ENCODE measurements at regions not wholly inside any gene's neighbourhood (a gene's known extent, or its start where the extent isn't known, plus 50 kb on each side); places are given as distances from the start of the nearest gene placed in this dataset.

DNA sequence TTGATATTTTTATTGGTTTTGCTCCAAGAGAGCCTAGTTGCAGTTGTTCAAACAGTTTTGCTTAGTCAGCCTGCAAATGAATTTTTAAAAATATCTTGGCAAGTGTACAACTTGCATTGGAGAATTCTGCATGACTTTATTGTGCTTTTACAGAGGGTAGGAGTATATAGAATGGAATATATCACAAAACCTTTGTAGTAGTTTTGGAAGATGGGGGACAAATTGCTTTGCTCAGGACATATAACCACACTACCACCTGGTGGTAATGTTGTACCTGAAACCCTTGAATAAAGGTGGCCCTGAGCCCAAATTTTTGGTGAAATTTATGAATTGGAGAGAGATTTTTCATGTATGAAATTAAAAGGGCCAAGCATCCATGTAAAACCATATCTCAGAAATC, 645.2 kb downstream of the MED13L start:
- no peak for DNase-seq

DNA sequence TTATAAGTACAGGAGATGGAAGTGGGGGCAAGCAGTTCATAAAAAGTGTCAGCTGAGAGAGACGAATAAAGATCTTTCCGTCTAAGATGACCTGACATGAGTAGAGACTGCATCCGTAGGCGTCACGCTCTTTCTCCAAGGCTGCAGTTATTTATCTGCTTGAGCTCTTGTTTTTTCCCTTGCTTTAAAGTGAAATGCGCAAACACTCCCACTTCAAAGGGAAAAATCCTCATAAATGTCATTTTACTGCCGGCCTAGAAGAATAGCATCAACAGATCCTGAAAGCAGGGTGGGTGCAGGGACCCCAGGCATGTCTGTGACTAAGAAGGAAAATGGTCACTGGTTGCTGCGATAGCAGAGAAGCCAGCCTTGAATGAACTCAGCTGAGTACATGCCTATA, 647.4 kb downstream of the MED13L start:
- DNase-seq = no peak

DNA sequence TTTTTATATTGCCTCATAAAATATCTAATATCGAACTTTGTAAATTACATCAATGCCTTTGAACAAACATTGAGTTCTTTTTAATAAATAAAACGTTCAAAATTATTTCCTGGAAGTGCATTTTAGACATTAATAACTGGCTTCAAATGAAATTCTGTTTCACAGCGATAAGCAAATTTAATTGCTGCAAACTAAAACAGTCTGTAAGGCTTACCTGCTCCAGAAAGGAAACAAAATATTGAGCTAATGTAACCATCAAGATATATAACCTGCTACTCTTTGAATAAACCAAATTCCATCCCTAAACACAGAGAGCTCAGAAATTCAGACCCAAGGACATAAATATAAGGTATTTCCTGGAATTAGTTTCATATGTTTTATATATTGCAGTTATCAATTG, 651.3 kb downstream of the MED13L start:
- DNase-seq = no peak

DNA sequence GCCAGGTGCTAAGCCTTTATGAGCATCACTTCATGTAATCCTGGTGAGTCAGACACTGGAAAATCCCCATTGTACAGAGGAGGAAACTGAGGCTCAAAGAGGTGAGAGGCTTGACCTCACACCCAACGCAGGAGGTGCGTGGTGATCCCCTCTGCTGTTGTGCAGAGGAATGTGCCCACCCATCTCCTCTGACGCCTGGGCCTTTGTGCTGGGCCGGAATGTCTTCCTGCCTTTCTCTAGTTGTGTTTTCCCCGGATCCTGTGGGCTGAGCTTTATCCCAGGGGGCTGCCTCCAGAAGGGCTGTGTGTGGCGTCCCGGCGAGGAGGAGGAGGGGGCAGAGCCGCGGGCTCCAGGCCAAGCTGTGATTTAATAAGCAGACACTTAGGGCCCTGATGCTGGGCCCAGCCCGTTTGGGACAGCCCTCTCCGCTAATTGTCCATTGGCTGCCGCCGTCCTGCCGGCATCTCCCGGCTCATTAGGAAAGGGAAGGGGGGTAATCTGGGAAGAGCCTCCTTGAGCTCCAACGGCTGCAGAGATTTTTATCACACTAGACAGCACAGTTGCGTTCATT, 653.6 kb downstream of the MED13L start:
- DNase-seq = no peak

DNA sequence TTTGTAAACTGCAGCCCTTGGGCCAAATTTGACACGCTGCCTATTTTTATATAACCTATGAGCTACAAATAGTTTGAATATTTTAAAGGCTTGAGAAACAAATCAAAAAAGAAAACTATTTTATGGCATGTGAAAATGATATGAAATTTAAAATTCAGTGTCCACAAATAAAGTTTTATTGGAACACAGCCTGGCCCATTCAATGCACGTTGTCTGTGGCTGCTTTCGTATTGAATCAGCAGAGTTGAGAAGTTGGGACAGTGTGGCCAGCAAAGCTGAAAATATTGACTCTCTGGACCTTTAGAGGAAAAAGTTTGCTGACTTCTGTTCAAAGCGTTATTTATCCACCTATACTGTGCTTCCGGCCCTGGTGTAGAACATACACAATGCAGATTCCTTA, 654.2 kb downstream of the MED13L start:
- DNase-seq = no peak

DNA sequence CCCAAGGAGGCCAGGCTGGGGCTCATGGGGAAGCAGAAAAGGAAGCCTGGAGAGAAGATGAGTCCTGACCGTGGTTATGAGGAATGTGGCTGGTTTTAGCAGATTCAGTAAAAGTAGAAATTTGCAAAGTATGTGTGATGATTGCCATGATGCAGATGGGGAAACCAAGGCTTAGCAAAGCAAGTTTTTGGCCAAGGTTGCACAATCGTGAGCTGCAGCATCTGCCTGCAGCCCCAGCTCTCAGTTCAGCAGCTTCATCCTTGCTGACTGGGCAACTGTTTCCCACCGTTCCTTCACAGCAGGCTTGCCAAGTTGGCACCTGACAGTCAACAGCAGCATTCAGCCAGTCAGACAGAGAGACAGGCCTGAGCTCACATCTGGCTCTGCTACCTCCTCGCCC, 656.7 kb downstream of the MED13L start:
- no peak for DNase-seq

DNA sequence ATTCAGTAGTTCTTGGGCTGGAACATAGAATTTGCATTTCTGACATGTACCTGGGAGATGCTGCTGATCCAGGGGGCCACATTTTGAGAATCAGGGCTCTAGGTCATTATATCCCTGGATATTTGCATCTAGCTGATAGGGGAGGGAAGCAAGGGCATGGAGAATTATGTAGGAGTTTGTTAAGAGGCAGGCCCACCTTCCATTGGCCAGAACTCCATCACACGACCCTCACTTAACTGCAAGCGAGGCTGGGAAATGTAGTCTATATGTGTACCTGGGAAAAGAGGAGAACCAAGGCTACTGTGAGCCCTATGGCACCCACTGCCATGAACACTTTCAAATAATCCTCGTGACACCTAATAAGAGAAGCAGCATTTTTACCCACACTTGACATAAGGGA, 657.6 kb downstream of the MED13L start:
- DNase-seq = no peak

DNA sequence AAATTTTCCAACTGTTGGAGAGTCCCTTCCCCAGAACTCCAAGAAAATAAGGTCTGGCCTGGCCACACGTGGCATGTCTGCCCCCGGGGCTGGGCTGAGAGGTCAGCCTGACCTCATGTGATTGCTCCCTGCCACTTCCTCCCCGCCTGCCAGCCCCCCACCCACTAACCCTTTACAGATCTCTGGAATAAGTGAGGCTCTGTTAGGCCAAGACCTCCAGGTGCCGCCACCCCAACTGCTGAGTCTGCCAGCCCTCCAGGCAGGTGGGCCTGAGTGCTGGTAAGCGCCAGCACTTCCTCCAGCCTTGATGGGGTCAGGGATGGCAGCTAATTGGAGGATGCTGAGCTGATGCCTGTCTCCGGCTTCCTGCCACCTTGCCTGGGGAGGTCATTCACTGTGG, 658.4 kb downstream of the MED13L start:
- no peak for DNase-seq

DNA sequence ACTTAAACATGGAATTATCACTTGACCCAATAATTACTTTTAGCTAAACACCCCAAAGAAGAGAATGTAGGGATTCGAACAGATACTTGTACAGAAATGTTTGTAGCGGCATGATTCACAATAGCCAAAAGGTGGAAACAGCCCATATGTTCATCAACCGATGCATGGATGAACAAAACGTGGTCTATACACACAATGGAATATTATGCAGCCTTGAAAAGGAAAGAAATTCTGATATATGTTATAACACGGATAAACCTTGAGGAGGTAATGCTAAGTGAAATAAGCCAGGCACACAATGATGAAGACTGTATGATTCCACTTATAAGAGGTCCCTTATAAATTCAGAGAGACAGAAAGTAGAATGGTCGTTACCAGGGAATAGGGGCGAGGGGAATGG, 659.4 kb downstream of the MED13L start:
- no peak for DNase-seq

DNA sequence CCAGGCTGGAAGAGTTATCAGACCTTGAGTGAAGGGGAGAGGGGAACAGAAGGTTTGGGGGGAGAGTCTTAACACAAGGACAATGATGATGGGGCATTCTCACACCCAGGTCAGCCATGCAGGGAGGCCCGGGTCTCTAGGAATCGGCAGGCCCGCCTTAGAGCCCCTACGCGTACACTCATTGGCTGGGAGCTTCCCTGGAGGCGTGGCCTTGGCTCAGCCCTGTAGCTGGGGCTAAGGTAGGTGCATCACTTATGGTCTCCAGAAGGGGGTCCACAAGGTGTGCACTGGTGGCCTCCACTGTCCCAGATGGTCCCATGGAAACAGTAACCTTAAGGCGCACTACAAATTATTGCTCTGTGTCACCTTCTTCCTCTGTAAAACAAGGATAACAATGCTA, 660.1 kb downstream of the MED13L start:
- no peak for DNase-seq

DNA sequence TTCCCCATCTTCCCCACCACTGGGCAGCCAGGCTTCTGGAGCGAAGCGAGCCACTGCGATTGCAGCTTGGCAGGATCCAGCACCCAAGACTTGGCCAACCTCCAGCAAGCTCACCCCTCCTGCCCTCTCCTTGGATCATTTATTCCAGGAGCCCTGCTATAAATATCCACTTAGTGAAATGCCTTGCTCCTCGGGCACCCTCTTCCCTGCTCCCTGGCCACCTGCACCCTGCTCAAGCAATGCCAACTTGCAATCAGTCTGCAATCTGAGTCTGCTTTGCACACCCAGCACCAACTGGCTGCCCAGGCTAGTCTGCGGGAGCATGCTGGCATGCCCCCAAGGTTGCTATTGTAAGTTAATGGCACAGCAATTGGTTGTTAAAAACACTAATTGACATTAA, 666.0 kb downstream of the MED13L start:
- no peak for DNase-seq

DNA sequence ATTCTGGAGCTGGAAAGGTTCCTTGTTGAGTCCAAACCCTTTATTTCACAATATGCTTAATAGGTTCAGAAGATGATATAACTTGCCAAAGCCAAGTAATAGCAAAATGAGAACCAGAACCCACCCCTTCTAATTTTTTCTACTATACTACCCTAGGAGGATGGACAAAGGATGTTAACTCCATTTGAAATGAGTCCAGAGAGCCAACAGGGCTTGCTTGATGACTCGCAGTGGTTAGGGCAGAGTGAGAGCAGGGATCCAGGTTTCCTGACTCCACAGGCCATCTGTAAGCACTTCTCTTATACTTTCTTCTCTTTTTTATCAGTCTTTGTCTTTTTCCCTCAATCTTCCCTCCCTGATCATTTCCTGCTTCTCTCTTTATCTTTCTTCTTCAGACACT, 668.1 kb downstream of the MED13L start:
- DNase-seq = no peak

DNA sequence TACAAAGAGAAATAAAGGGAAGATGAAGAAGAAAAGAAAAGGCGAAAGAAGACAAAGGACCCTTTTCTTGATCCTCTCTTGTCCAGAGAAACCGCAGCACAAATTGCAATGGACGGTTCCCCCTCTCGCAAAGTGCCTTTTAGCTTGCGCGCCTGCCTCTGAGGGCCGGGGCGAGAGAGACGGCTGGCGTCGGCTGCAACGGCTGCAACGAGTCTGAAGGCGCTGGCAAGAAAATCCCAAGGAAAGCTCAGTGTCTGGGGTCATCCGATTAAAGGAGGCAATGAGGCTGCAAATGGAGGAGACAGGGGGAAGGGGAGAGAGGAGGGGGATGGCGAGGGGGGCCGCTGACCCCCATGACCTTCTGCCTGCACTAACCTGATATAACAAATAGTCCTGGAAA, 671.5 kb downstream of the MED13L start:
- no peak for DNase-seq

DNA sequence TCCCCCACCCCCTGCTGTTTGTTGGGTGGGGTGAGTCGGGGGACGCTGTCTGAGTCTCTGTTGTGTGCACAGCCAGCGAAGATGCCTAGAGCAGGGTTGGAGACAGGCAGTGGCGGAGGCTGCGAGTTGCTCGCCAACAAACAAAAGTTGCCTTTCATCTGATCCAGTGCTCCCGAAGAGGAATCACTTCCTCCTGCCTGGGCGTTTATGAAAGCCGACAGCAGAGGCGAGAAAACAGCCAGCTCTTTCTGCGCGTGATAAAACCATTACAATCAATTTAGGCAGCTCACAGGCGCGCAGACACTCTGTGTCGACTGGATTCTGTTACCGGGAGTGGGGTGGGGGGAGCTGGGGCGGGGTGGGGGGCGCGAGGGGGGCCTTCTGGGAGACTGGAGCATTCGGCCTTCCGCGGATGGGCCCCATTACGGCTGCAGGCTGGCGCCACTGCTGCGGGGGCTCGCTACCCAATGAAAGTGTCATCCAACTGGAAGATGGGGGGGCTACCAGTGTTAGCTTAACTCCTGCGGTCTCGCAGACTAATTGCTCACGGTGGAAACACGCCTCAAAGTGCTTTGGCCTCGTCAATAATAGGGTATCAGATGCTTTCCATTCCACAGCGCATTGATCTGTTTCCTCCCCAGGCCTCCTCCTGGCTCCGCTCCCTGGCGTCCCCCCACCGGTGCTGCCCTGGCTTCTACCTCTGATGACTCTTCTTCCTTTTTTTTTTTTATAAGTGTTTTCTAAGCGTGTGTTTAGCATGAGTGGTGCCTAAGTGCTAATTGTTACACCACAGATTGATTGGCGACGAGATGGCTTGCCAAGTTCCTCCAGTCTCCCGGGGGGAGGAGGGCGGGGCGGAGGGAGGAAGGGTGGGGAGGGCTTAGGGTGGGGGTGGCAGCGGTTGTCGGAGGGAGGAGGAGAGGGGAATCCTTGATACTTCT, 678.4 kb downstream of the MED13L start:
- DNase-seq = no peak

DNA sequence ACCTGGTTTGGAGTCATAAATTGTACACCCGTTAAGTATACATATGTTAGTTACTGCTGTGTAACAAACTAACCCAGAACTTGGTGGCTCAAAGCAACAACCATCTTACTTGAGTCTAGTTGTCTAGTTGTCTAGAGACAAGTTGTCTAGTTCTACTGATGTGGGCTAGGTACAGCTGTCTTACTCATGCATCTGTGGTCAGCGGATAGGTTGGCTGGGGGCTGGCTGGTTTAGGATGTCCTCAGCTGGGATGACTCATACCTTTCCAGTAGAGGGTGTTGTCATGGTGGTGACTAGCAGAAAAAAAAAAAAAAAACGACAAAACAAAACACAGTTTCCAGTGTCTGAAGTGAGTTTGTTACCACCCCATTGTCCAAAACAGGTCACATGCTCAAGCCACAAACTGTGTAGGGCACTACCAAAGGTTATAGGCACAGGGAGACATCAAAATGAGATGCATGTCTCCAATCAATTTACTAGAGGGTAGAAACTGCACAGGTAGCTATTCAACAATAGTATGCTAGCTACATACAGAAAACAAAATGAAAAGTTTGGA, 680.3 kb downstream of the MED13L start:
- DNase-seq = no peak

DNA sequence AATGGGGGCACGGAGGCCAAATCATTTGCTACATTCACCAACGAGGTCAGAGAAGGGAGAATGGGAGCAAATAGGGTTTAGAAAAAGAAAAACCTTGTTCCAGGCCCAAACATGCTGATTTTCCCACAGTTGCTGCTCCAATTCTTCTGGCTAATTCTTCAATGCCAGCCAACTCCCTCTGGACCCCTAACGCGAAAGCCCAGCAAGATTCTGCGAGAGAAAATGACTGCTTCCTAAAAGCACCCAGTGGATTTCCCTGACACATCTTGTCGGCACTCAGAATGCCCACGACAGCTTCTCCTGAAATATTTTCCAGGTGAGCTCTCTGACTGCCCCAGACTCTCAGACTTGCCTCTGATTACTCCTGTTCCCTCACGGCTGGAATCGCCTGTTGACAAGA, 689.4 kb downstream of the MED13L start:
- DNase-seq = no peak

DNA sequence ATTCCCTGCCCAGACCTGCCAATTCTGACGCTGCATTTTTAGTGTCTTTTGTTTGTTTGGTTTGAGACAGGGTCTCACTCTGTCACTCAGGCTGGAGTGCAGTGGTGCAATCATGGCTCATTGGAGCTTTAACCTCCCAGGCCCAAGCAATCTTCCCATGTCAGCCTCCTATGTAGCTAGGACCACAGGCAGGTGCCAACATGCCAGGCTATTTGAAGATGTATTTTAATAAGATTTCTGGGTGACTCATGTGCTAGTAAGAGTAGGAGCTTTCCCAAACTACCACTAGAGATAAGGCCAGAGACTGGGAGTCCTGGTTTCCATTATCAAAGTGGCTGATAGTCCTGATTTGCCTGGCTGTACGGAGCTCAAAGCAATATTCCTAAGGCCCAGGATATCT, 693.3 kb downstream of the MED13L start:
- no peak for DNase-seq

DNA sequence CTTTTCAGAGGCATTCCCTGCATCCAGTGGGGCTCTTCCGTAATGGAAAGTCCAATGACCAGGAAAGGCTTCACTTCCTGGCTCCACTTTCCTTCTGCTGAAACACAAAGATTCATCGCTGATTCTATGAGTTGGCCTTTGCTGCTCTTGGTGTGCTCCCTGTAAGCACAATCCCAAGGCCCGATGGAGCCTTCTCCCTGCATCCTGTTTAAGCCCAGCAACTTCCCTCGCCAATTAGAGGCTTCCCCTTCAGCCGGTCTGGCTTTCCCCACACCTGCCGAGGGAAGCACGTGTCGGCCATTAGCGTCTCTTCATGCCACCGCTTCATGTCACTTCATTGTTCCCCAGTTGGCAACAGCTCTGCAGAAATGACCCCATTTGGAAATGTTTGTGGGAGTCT, 693.9 kb downstream of the MED13L start:
- DNase-seq = no peak

DNA sequence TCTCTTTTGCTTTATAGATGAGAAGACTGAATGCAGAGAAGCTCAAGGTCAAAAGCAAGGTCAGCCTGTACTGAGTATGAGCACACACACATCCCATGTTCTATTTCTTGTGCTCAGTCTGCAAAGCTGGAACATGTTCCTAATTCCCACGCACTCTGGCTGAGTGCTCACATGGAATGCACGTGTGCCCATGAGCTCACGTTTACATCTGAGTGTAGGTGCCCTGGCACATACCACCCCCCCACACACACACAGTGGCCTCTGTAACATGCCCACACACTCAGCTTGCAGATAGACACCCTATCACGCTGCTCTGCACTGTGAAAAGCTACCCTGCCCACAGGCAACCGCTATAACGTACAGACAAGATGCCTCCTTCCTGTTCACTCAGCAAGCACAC, 700.1 kb downstream of the MED13L start:
- DNase-seq = no peak

DNA sequence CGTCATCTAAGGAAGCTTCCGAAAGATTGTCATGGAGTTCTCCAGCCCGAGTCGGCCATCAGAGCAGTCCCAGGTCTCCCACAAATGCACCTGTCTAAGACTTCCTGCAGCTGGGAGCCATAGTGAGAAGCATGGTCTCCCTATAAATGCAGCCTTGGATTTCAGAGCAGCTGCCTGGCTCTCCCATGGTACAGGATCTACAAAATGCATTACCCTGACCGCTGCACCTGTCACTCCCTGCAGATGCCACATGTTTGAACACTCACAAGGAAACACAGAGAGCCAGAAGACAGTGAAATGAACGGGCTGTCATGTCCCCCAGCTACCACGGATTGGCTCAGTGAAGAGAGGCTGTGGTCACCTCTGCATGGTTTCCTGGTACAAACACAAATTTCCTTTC, 702.7 kb downstream of the MED13L start:
- DNase-seq = no peak

DNA sequence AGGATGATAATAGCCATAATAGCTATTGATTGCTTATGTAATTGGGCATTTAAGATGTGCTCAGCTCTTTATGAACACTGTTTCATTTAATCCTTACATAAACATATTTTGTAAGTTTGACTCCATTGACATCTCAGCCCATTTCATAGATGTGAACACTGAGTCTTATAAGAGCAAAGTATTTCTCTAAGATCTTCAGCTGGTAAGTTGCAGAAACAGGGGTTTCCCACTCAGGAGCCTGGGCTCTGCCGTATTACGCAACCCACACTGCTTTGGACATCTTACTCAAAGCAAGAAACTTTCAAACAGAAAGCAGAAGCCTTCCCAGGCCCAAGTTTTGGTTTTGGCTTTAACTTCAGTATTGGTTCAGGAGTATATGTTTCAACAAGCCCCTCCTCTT, 705.1 kb downstream of the MED13L start:
- no peak for DNase-seq

DNA sequence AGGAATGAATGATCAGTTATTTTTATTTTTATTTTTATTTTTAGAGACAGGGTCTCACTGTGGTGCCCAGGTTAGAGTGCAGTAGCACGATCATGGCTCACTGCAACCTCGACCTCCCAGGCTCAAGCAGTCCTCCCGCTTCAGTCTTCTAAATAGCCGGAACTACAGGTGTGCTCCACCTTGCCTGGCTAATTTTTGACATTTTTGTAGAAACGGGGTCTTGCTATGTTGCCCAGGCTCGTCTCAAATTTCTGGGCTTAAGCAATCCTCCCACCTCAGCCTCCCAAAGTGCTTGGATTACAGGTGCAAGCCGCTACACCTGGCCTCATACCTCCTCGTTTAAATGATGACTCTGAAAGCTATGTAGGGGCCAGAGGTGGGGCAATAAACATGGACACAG, 706.0 kb downstream of the MED13L start:
- no peak for DNase-seq

DNA sequence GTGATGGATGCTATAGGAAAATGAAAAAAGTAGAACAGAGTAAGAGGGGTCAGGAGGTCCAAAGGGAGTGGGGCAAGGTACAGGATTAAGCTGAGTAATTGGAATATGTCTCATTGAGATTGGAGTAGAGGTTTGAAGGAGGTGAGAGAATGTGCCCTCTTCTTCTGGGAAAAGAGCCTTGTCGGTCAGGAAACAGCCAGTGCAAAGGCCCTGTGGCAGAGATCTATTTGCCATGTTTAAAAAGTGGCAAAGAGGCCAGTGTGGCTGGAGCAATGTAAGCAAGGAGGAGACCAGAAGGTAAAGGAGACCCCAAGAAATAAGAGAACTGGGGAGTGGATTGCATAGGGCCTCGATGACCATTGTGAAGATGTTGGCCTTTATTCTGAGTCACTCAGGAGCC, 706.5 kb downstream of the MED13L start:
- DNase-seq = no peak

DNA sequence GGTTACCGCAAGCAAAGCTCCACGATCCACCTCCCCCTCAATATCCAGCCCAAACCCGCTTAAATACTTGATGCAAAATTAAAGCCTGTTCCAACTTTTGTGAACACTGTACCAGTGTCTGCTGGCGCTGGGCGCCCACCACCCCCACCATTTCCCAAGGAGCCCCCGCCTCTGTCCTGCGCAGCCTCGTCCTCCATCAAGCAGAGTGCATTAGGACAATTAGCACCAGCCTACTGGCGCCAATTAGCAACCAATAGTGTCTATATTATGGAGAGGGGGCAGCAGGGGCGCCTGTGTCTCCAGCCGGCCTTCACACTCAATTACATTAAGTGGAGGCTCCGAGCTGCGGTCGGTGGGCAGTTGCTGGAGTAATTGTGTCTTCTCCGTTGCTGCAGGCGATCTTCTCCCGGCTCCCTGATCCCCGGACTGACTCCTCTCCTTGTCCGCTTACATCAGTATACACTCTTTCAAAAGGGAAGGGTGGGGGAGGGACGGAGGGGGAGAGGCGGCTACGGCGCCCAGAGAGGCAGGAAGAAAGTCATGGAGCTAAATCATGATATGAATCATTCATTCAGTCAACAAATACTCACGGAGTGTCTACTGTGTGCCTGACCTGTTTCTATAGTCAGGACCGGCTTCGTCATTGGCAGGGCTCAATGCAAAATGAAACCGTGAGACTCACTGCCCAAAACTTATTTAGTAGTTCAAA, 707.3 kb downstream of the MED13L start:
- DNase-seq = no peak

Measured in KG1 (cell line).